ENCODE measurements at regions not wholly inside any gene's neighbourhood (a gene's known extent, or its start where the extent isn't known, plus 50 kb on each side); places are given as distances from the start of the nearest gene placed in this dataset.

DNA sequence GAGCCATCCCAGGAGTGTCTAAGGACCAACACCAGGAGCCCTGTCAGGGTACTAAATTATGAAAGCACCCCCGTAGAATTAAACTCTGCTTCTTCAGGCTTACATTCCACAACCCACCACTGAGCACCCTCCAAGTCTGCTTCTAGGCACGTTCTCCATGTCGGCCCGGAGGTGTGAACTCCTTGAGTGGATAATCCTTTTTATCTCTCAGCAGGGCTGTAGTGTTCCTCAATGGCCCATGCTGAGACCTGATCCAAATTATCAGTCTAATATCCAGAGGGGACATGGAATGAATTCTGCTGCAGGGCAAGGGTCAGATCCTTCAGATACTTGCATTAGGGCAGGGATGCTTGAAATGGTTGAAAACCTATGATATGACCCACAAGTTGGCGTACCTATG, 55.9 kb upstream of the TARP start:
- Histone ChIP-seq H3K9ac (replicated peaks; ENCODE audit: extremely low read depth, insufficient read depth, low read length) (no peak overlapping the region), H3K79me2 (ENCODE audit: control insufficient read depth, insufficient read depth, low read length) (no peaks in the 10 kb centered on the region), H2AFZ (ENCODE audit: low read depth, low read length) (no peak overlapping the region), H3K9me1 (replicated peaks; ENCODE audit: control insufficient read depth, extremely low read depth, insufficient read depth, low read length) (no peaks in the 10 kb centered on the region), H3K36me3 (ENCODE audit: control insufficient read depth in 2 of 2, extremely low read depth in 1 of 2, insufficient read depth in 2 of 2, low read length in 2 of 2) (no peaks in the 10 kb centered on the region), H3K4me2 (ENCODE audit: insufficient read depth, low read length) (no peak overlapping the region), H3K4me1 (ENCODE audit: control insufficient read depth, extremely low read depth, insufficient read depth, low read length) (no peaks in the 10 kb centered on the region), H3K9me3 (replicated peaks; ENCODE audit: control insufficient read depth, insufficient read depth, low read length) (no peaks in the 10 kb centered on the region), H3K27me3 (ENCODE audit: control insufficient read depth in 2 of 2, insufficient read depth in 2 of 2, low read length in 2 of 2) (peaks cover 6 to 11% of the 10 kb centered on the region in 2 experiments), H3K4me3 (replicated peaks in 1 of 3; ENCODE audit: insufficient read depth in 1 of 3, low read depth in 1 of 3, low read length in 3 of 3) (no peak overlapping the region), H3K27ac (ENCODE audit: insufficient read depth, low read depth, low read length) (no peak overlapping the region), H4K20me1 (replicated peaks; ENCODE audit: control insufficient read depth, extremely low read depth, insufficient read depth, low read length) (no peaks in the 10 kb centered on the region)
- no peak for DNase-seq (ENCODE audit: low read depth, low spot score)
- ChIA-PET CTCF (interaction anchor here (1.7 to 2.8 kb wide), 2 partner anchors 39 to 113 kb away, joined by 6 to 12 read pairs; no protein-coding TSS in a partner anchor), POLR2A (no interaction called here)
- intact Hi-C loops (cut with micrococcal nuclease) (no loop called here), dilution Hi-C loops (cut with MboI; ENCODE audit: extremely low pct_ligation_motif_present, low sequenced_read_pairs) (no loop called here)
- TF ChIP-seq POLR2AphosphoS5 (IDR thresholded peaks at IDR 0.05; ENCODE audit: insufficient read depth, low read depth, low read length) (no peak), EZH2 (IDR thresholded peaks at IDR 0.05; ENCODE audit: borderline replicate concordance, low read depth, low read length, severe bottlenecking) (no peak), JUN (IDR thresholded peaks at IDR 0.05; ENCODE audit: borderline replicate concordance, insufficient read depth, insufficient read length, low read depth) (no peak), POLR2A (IDR thresholded peaks at IDR 0.05; ENCODE audit: low read depth, low read length) (no peak), MYC (IDR thresholded peaks at IDR 0.05; ENCODE audit: low read depth, low read length) (no peak), FOS (IDR thresholded peaks at IDR 0.05; ENCODE audit: borderline replicate concordance, insufficient read depth, low read length) (no peak), GATA2 (IDR thresholded peaks at IDR 0.05; ENCODE audit: insufficient read depth, insufficient read length, low read depth, low read length) (no peak)
- TF ChIP-seq, protein P1, sequence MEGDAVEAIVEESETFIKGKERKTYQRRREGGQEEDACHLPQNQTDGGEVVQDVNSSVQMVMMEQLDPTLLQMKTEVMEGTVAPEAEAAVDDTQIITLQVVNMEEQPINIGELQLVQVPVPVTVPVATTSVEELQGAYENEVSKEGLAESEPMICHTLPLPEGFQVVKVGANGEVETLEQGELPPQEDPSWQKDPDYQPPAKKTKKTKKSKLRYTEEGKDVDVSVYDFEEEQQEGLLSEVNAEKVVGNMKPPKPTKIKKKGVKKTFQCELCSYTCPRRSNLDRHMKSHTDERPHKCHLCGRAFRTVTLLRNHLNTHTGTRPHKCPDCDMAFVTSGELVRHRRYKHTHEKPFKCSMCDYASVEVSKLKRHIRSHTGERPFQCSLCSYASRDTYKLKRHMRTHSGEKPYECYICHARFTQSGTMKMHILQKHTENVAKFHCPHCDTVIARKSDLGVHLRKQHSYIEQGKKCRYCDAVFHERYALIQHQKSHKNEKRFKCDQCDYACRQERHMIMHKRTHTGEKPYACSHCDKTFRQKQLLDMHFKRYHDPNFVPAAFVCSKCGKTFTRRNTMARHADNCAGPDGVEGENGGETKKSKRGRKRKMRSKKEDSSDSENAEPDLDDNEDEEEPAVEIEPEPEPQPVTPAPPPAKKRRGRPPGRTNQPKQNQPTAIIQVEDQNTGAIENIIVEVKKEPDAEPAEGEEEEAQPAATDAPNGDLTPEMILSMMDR (IDR thresholded peaks at IDR 0.05; ENCODE audit: extremely low read depth in 1 of 2, insufficient read depth in 1 of 2, low read depth in 1 of 2, low read length in 2 of 2), result no peak
- TF ChIP-seq, protein P2, sequence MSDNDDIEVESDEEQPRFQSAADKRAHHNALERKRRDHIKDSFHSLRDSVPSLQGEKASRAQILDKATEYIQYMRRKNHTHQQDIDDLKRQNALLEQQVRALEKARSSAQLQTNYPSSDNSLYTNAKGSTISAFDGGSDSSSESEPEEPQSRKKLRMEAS (IDR thresholded peaks at IDR 0.05; ENCODE audit: insufficient read depth, insufficient read length), result no peak
- BruUV-seq (replicated peaks), result no TSS peak
- FAIRE-seq, result no peak
